ENCODE measurements at regions not wholly inside any gene's neighbourhood (a gene's known extent, or its start where the extent isn't known, plus 50 kb on each side); places are given as distances from the start of the nearest gene placed in this dataset.

GRCh38 chr13:82147526-82147925 lies 1734.7 kb downstream of the SLITRK1 start:
- H3K4me3 ChIP-seq (ENCODE audit: insufficient read depth, low read length), result no peak overlapping the region
- peaks cover 3% of the 10 kb centered on the region for H3K9me3 ChIP-seq (ENCODE audit: low read depth, low read length)
- H3K4me1 ChIP-seq (ENCODE audit: insufficient read depth, low read length), result no peaks in the 10 kb centered on the region
- no peak overlapping the region for H3K4me2 ChIP-seq (ENCODE audit: insufficient read depth, low read length)
- H3K36me3 ChIP-seq (ENCODE audit: insufficient read depth, low read length), result no peaks in the 10 kb centered on the region
- H3K27me3 ChIP-seq (ENCODE audit: insufficient read depth, low read length), result no peaks in the 10 kb centered on the region
- no peaks in the 10 kb centered on the region for H4K20me1 ChIP-seq (ENCODE audit: insufficient read depth, low read length)
- no peak for TF ChIP-seq CTCF (IDR thresholded peaks at IDR 0.05; ENCODE audit: extremely low read depth, low read depth, low read length)
- DNase-seq (ENCODE audit: insufficient read length, low spot score, missing footprints), result no peak
- no peak overlapping the region for H2AFZ ChIP-seq (ENCODE audit: low read length)
- no peaks in the 10 kb centered on the region for H3K79me2 ChIP-seq (ENCODE audit: insufficient read depth, low read length)
- H3K27ac ChIP-seq (ENCODE audit: low read depth, low read length), result no peak overlapping the region

DNA sequence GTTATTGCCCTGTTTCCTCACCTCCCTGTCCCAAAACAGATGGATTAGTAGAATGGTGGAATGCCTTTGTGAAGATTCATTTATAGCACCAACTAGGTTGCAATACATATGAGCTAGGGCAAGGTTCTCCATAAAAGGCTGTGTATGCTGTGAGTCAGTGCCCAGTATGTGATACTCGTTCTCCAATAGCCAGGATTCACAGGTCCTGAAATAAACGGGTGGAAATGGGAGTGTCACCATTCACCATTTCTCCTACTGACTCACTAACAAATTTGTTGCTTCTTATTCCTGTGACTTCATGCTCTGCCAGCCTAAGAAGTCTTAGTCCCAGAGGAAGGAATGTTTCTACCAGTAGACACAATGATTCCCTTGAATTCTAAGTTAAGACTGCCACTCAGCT lies 1745.4 kb downstream of the SLITRK1 start:
- H3K79me2 ChIP-seq (ENCODE audit: insufficient read depth, low read length), result no peaks in the 10 kb centered on the region
- H3K9me3 ChIP-seq (ENCODE audit: low read depth, low read length), result no peaks in the 10 kb centered on the region
- peak; percentile 38 for DNase-seq (ENCODE audit: insufficient read length, low spot score, missing footprints)
- no peak overlapping the region for H3K4me2 ChIP-seq (ENCODE audit: insufficient read depth, low read length)
- no peaks in the 10 kb centered on the region for H3K4me1 ChIP-seq (ENCODE audit: insufficient read depth, low read length)
- H4K20me1 ChIP-seq (ENCODE audit: insufficient read depth, low read length), result no peaks in the 10 kb centered on the region
- no peak overlapping the region for H2AFZ ChIP-seq (ENCODE audit: low read length)
- H3K36me3 ChIP-seq (ENCODE audit: insufficient read depth, low read length), result no peaks in the 10 kb centered on the region
- no peak overlapping the region for H3K4me3 ChIP-seq (ENCODE audit: insufficient read depth, low read length)
- no peak overlapping the region for H3K27ac ChIP-seq (ENCODE audit: low read depth, low read length)
- H3K27me3 ChIP-seq (ENCODE audit: insufficient read depth, low read length), result no peaks in the 10 kb centered on the region
- no peak for TF ChIP-seq CTCF (IDR thresholded peaks at IDR 0.05; ENCODE audit: extremely low read depth, low read depth, low read length)

- Histone ChIP-seq H3K9me3 (ENCODE audit: low read depth, low read length) (no peaks in the 10 kb centered on the region), H2AFZ (ENCODE audit: low read length) (no peak overlapping the region), H3K79me2 (ENCODE audit: insufficient read depth, low read length) (no peaks in the 10 kb centered on the region), H4K20me1 (ENCODE audit: insufficient read depth, low read length) (no peaks in the 10 kb centered on the region), H3K4me2 (ENCODE audit: insufficient read depth, low read length) (no peak overlapping the region), H3K36me3 (ENCODE audit: insufficient read depth, low read length) (no peaks in the 10 kb centered on the region), H3K27ac (ENCODE audit: low read depth, low read length) (no peak overlapping the region), H3K4me3 (ENCODE audit: insufficient read depth, low read length) (no peak overlapping the region), H3K4me1 (ENCODE audit: insufficient read depth, low read length) (no peaks in the 10 kb centered on the region), H3K27me3 (ENCODE audit: insufficient read depth, low read length) (no peaks in the 10 kb centered on the region)
- no peak for DNase-seq (ENCODE audit: insufficient read length, low spot score, missing footprints)
- TF ChIP-seq CTCF (IDR thresholded peaks at IDR 0.05; ENCODE audit: extremely low read depth, low read depth, low read length), result no peak
These were observed 1753.0 kb downstream of the SLITRK1 start for GRCh38 chr13:82129281-82129680.

GRCh38 chr13:82118589-82118988 lies 1763.7 kb downstream of the SLITRK1 start:
- Histone ChIP-seq H3K9me3 (ENCODE audit: low read depth, low read length) (no peaks in the 10 kb centered on the region), H3K36me3 (ENCODE audit: insufficient read depth, low read length) (no peaks in the 10 kb centered on the region), H3K4me3 (ENCODE audit: insufficient read depth, low read length) (no peak overlapping the region), H2AFZ (ENCODE audit: low read length) (no peak overlapping the region), H3K27me3 (ENCODE audit: insufficient read depth, low read length) (no peaks in the 10 kb centered on the region), H3K79me2 (ENCODE audit: insufficient read depth, low read length) (no peaks in the 10 kb centered on the region), H3K4me1 (ENCODE audit: insufficient read depth, low read length) (no peaks in the 10 kb centered on the region), H3K27ac (ENCODE audit: low read depth, low read length) (no peak overlapping the region), H4K20me1 (ENCODE audit: insufficient read depth, low read length) (no peaks in the 10 kb centered on the region), H3K4me2 (ENCODE audit: insufficient read depth, low read length) (no peak overlapping the region)
- TF ChIP-seq CTCF (IDR thresholded peaks at IDR 0.05; ENCODE audit: extremely low read depth, low read depth, low read length), result no peak
- DNase-seq (ENCODE audit: insufficient read length, low spot score, missing footprints), result no peak

Data from osteoblast (primary cell).